ENCODE measurements at regions not wholly inside any gene's neighbourhood (a gene's known extent, or its start where the extent isn't known, plus 50 kb on each side); places are given as distances from the start of the nearest gene placed in this dataset.

- DNase-seq (ENCODE audit: low read depth in 2 of 3, low spot score in 2 of 3) = no peak
These were observed 174.7 kb downstream of the DLEU7 start for GRCh38 chr13:50668691-50669271.

- no peak for DNase-seq (ENCODE audit: low read depth in 2 of 3, low spot score in 2 of 3)
These were observed 173.2 kb downstream of the DLEU7 start for GRCh38 chr13:50670272-50670671.

- DNase-seq (ENCODE audit: low read depth in 2 of 3, low spot score in 2 of 3) = no peak
These were observed 172.5 kb downstream of the DLEU7 start for GRCh38 chr13:50670847-50671496.

GRCh38 chr13:50671497-50671850 lies 172.0 kb downstream of the DLEU7 start:
- no peak for DNase-seq (ENCODE audit: low read depth in 2 of 3, low spot score in 2 of 3)

- DNase-seq (ENCODE audit: low read depth in 2 of 3, low spot score in 2 of 3) = no peak
These were observed 171.5 kb downstream of the DLEU7 start for GRCh38 chr13:50672025-50672424.

GRCh38 chr13:50675651-50676050 lies 167.8 kb downstream of the DLEU7 start:
- no peak for DNase-seq (ENCODE audit: low read depth in 2 of 3, low spot score in 2 of 3)

- no peak for DNase-seq (ENCODE audit: low read depth in 2 of 3, low spot score in 2 of 3)
These were observed 166.9 kb downstream of the DLEU7 start for GRCh38 chr13:50676602-50677001.

- no peak for DNase-seq (ENCODE audit: low read depth in 2 of 3, low spot score in 2 of 3)
These were observed 166.2 kb downstream of the DLEU7 start for GRCh38 chr13:50677258-50677657.

- DNase-seq (ENCODE audit: low read depth in 2 of 3, low spot score in 2 of 3) = no peak
These were observed 165.6 kb downstream of the DLEU7 start for GRCh38 chr13:50677687-50678463.

- no peak for DNase-seq (ENCODE audit: low read depth in 2 of 3, low spot score in 2 of 3)
These were observed 164.9 kb downstream of the DLEU7 start for GRCh38 chr13:50678464-50679162.

- no peak for DNase-seq (ENCODE audit: low read depth in 2 of 3, low spot score in 2 of 3)
These were observed 164.2 kb downstream of the DLEU7 start for GRCh38 chr13:50679321-50679720.

- DNase-seq (ENCODE audit: low read depth in 2 of 3, low spot score in 2 of 3) = no peak
These were observed 161.5 kb downstream of the DLEU7 start for GRCh38 chr13:50682002-50682401.

GRCh38 chr13:50682966-50683365 lies 160.5 kb downstream of the DLEU7 start:
- no peak for DNase-seq (ENCODE audit: low read depth in 2 of 3, low spot score in 2 of 3)

- no peak for DNase-seq (ENCODE audit: low read depth in 2 of 3, low spot score in 2 of 3)
These were observed 159.1 kb downstream of the DLEU7 start for GRCh38 chr13:50684366-50684765.

GRCh38 chr13:50685491-50685890 lies 158.0 kb downstream of the DLEU7 start:
- no peak for DNase-seq (ENCODE audit: low read depth in 2 of 3, low spot score in 2 of 3)

- no peak for DNase-seq (ENCODE audit: low read depth in 2 of 3, low spot score in 2 of 3)
These were observed 157.5 kb downstream of the DLEU7 start for GRCh38 chr13:50685956-50686355.

- DNase-seq (ENCODE audit: low read depth in 2 of 3, low spot score in 2 of 3) = no peak
These were observed 156.9 kb downstream of the DLEU7 start for GRCh38 chr13:50686551-50686950.

GRCh38 chr13:50687545-50687944 lies 155.9 kb downstream of the DLEU7 start:
- DNase-seq (ENCODE audit: low read depth in 2 of 3, low spot score in 2 of 3) = no peak

GRCh38 chr13:50690006-50690405 lies 153.5 kb downstream of the DLEU7 start:
- no peak for DNase-seq (ENCODE audit: low read depth in 2 of 3, low spot score in 2 of 3)

- DNase-seq (ENCODE audit: low read depth in 2 of 3, low spot score in 2 of 3) = no peak
These were observed 152.3 kb downstream of the DLEU7 start for GRCh38 chr13:50691176-50691680.

GRCh38 chr13:50691681-50692263 lies 151.7 kb downstream of the DLEU7 start:
- no peak for DNase-seq (ENCODE audit: low read depth in 2 of 3, low spot score in 2 of 3)

Data from activated CD8-positive, alpha-beta memory T cell treated with anti-CD3 and anti-CD28 coated beads for 48 hours (primary cell).